ENCODE measurements at regions not wholly inside any gene's neighbourhood (a gene's known extent, or its start where the extent isn't known, plus 50 kb on each side); places are given as distances from the start of the nearest gene placed in this dataset.

DNA sequence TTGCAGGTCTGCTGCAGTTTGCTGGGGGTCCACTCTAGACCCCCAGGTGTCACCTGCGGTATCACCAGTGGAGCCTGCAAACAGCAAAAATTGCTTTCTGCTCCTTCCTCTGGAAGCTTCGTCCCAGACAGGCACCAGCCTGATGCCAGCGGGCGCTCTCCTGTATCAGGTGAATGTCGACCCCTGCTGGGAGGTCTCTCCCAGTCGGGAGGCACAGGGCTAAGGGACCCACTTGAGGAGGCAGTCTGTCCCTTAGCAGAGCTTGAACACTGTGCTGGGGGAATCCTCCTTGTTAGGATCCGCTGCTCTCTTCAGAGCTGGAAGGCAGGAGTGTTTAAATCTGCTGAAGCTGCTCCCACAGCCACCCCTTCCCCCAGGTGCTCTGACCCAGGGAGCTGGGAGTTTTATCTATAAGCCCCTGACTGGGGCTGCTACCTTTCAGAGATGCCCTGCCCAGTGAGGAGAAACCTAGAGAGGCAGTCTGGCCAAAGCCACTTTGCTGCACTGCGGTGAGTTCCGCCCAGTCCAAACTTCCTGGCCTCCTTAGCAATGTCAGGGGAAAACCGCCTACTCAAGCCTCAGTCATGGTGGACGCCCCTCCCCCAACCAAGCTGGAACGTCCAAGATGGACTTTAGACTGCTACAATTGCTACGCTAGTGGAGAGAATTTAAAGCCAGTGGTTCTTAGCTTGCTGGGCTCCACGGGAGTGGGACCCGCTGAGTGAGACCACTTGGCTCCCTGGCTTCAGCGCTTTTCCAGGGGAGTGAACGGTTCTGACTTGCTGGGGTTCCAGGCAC is 652.5 kb downstream of the KCNJ3 start:
- H3K27me3 Mint-ChIP-seq, result no peaks in the 10 kb centered on the region
- H3K27ac Mint-ChIP-seq, result no peak overlapping the region
- no peaks in the 10 kb centered on the region for H3K36me3 Mint-ChIP-seq (ENCODE audit: low read depth)
- H3K9me3 Mint-ChIP-seq, result peaks cover 2% of the 10 kb centered on the region
- no peaks in the 10 kb centered on the region for H3K4me1 Mint-ChIP-seq (ENCODE audit: low read depth)
- no peak overlapping the region for H3K4me3 Mint-ChIP-seq
- DNase-seq, result no peak

DNA sequence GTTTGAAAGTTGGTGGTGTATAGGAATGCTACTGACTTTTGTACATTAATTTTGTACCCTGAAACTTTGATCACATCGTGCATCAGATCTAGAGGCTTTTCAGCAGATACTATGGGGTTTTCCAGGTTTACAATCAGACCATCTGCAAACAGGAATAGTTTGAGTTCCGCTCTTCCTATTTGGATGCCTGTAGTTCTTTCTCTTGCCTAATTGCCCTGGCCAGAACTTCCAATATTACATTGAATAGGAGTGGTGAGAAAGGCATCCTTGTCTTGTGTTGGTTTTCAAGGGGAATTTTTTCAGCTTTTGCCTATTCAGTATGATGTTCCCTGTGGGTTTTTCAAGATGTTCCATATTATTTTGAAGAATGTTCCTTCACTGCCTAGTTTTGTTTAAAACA is 633.5 kb downstream of the KCNJ3 start:
- H3K27me3 Mint-ChIP-seq, result no peaks in the 10 kb centered on the region
- no peak for DNase-seq

DNA sequence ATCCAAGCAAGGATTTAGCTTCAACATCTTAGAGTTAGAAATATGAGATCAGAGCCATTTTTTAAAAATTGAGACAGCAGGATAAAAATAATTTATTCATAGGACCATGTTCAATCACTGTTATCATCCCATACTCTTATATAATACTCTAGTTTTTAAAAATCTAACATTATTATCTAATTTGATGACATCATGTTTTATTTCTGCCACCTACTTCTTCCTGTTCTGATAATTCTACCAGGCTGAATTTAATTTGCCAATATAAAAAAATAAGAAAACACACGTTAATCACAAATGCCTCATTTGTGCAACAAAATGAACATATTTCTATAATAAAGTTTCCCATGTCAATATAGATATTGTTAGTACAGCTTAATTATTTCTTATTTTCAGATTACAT is 621.7 kb downstream of the KCNJ3 start:
- H3K4me3 Mint-ChIP-seq, result no peak overlapping the region
- no peak for DNase-seq
- H3K27ac Mint-ChIP-seq, result no peak overlapping the region
- H3K9me3 Mint-ChIP-seq, result no peaks in the 10 kb centered on the region
- H3K36me3 Mint-ChIP-seq (ENCODE audit: low read depth), result no peaks in the 10 kb centered on the region
- H3K4me1 Mint-ChIP-seq (ENCODE audit: low read depth), result no peaks in the 10 kb centered on the region
- H3K27me3 Mint-ChIP-seq, result no peaks in the 10 kb centered on the region

More for the DNA sequence above, 633.5 kb downstream of the KCNJ3 start:
- Mint-ChIP-seq H3K9me3 (no peaks in the 10 kb centered on the region), H3K4me3 (no peak overlapping the region), H3K4me1 (ENCODE audit: low read depth) (no peaks in the 10 kb centered on the region), H3K36me3 (ENCODE audit: low read depth) (no peaks in the 10 kb centered on the region), H3K27ac (no peak overlapping the region)

GRCh38 chr2:155318710-155319109 is 620.2 kb downstream of the KCNJ3 start:
- H3K36me3 Mint-ChIP-seq (ENCODE audit: low read depth), result no peaks in the 10 kb centered on the region
- no peaks in the 10 kb centered on the region for H3K9me3 Mint-ChIP-seq
- no peak overlapping the region for H3K27ac Mint-ChIP-seq

GRCh38 chr2:155315768-155316167 is 617.3 kb downstream of the KCNJ3 start:
- H3K4me1 Mint-ChIP-seq (ENCODE audit: low read depth), result no peaks in the 10 kb centered on the region
- H3K9me3 Mint-ChIP-seq, result no peaks in the 10 kb centered on the region
- H3K27me3 Mint-ChIP-seq, result no peaks in the 10 kb centered on the region
- DNase-seq, result no peak
- H3K4me3 Mint-ChIP-seq, result no peak overlapping the region
- H3K36me3 Mint-ChIP-seq (ENCODE audit: low read depth), result no peaks in the 10 kb centered on the region
- H3K27ac Mint-ChIP-seq, result no peak overlapping the region

More at GRCh38 chr2:155318710-155319109, 620.2 kb downstream of the KCNJ3 start:
- Mint-ChIP-seq H3K4me1 (ENCODE audit: low read depth) (no peaks in the 10 kb centered on the region), H3K4me3 (no peak overlapping the region), H3K27me3 (no peaks in the 10 kb centered on the region)
- DNase-seq, result no peak

- H3K4me1 Mint-ChIP-seq (ENCODE audit: low read depth), result no peaks in the 10 kb centered on the region
- no peak overlapping the region for H3K4me3 Mint-ChIP-seq
- no peak overlapping the region for H3K27ac Mint-ChIP-seq
- H3K27me3 Mint-ChIP-seq, result no peaks in the 10 kb centered on the region
- no peaks in the 10 kb centered on the region for H3K9me3 Mint-ChIP-seq
- H3K36me3 Mint-ChIP-seq (ENCODE audit: low read depth), result no peaks in the 10 kb centered on the region
- no peak for DNase-seq
Measured at GRCh38 chr2:155310589-155310988, 612.1 kb downstream of the KCNJ3 start.

- H3K4me3 Mint-ChIP-seq, result no peak overlapping the region
- no peaks in the 10 kb centered on the region for H3K9me3 Mint-ChIP-seq
- H3K27ac Mint-ChIP-seq, result no peak overlapping the region
- H3K36me3 Mint-ChIP-seq (ENCODE audit: low read depth), result no peaks in the 10 kb centered on the region
- DNase-seq, result no peak
- H3K4me1 Mint-ChIP-seq (ENCODE audit: low read depth), result no peaks in the 10 kb centered on the region
- H3K27me3 Mint-ChIP-seq, result no peaks in the 10 kb centered on the region
Measured at GRCh38 chr2:155309483-155309882, 611.0 kb downstream of the KCNJ3 start.

DNA sequence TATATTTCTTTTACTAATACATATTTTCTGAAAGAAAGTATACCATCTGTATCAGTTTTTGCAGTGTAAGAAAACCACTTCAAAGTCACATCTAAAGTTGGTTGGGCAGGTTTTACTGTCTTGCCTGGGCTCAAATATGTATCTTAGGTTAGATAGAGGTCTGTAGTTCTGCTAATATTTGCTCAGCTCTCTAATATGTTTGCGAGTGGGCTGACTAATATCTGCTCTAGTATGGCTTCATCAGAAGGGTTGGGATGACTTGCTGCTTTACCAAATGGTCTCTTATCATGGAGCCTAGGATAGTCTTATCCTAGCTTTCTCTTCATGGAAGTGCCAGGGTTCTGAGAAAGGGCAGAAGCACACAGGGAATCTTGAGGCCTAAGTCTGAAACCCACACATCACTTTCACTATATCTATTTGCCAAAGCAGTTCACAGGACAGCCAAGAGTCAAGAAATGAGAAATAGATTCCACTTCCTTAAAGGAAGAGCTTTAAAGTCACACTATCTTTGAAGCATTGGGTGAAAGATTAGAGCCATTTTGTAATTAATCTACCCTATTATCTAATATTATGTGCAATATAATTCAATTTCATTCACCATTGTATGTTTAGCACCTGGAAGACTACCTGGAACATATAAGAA is 610.0 kb downstream of the KCNJ3 start:
- H3K36me3 Mint-ChIP-seq (ENCODE audit: low read depth), result no peaks in the 10 kb centered on the region
- H3K4me3 Mint-ChIP-seq, result no peak overlapping the region
- H3K27ac Mint-ChIP-seq, result no peak overlapping the region
- no peaks in the 10 kb centered on the region for H3K27me3 Mint-ChIP-seq
- DNase-seq, result no peak
- H3K9me3 Mint-ChIP-seq, result no peaks in the 10 kb centered on the region
- H3K4me1 Mint-ChIP-seq (ENCODE audit: low read depth), result no peaks in the 10 kb centered on the region

DNA sequence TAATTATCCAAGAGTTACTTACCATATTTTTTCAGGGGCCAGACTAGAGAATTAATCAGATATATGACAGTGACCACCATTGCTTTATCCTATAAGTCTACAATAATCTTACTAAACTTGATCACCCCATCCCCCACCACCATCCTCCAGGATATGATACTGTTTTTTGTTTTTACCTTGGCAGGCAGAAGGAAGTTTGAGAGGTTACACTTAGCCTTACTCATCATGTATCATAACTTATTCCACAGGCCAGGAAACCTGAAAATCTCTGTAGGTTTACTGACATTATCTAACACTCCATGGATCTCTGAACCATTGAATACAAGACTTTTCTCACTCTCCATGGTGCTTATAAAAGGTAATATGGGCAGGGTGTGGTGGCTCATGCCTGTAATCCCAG is 602.7 kb downstream of the KCNJ3 start:
- DNase-seq, result no peak
- no peaks in the 10 kb centered on the region for H3K9me3 Mint-ChIP-seq
- H3K27me3 Mint-ChIP-seq, result no peaks in the 10 kb centered on the region
- no peak overlapping the region for H3K27ac Mint-ChIP-seq
- no peak overlapping the region for H3K4me3 Mint-ChIP-seq
- H3K4me1 Mint-ChIP-seq (ENCODE audit: low read depth), result no peaks in the 10 kb centered on the region
- H3K36me3 Mint-ChIP-seq (ENCODE audit: low read depth), result no peaks in the 10 kb centered on the region

GRCh38 chr2:155298001-155298400 is 599.5 kb downstream of the KCNJ3 start:
- Mint-ChIP-seq H3K27me3 (no peaks in the 10 kb centered on the region), H3K27ac (no peak overlapping the region), H3K9me3 (no peaks in the 10 kb centered on the region), H3K36me3 (ENCODE audit: low read depth) (no peaks in the 10 kb centered on the region), H3K4me3 (no peak overlapping the region), H3K4me1 (ENCODE audit: low read depth) (no peaks in the 10 kb centered on the region)
- DNase-seq, result no peak

GRCh38 chr2:155294358-155294757 is 595.9 kb downstream of the KCNJ3 start:
- Mint-ChIP-seq H3K27me3 (no peaks in the 10 kb centered on the region), H3K4me3 (no peak overlapping the region), H3K36me3 (ENCODE audit: low read depth) (no peaks in the 10 kb centered on the region), H3K27ac (no peak overlapping the region), H3K9me3 (no peaks in the 10 kb centered on the region), H3K4me1 (ENCODE audit: low read depth) (no peaks in the 10 kb centered on the region)
- DNase-seq, result no peak

GRCh38 chr2:155281907-155282306 is 583.4 kb downstream of the KCNJ3 start:
- Mint-ChIP-seq H3K27me3 (no peaks in the 10 kb centered on the region), H3K27ac (no peak overlapping the region), H3K4me3 (no peak overlapping the region), H3K9me3 (no peaks in the 10 kb centered on the region), H3K36me3 (ENCODE audit: low read depth) (no peaks in the 10 kb centered on the region), H3K4me1 (ENCODE audit: low read depth) (no peaks in the 10 kb centered on the region)
- no peak for DNase-seq

DNA sequence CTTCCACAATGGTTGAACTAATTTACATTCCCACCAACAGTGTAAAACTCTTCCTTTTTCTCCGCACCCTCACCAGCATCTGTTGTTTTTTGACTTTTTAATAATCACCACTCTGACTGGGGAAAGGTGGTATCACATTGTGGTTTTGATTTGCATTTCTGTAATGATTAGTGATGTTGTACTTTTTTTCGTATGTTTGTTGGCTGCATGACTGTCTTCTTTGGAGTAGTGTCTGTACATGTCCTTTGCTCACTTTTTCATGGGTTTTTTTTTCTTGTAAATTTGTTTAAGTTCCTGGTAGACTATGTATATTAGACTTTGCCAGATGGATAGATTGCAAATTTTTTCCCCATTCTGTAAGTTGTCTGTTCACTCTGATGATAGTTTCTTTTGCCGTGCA is 574.8 kb downstream of the KCNJ3 start:
- no peaks in the 10 kb centered on the region for H3K4me1 Mint-ChIP-seq (ENCODE audit: low read depth)
- H3K36me3 Mint-ChIP-seq (ENCODE audit: low read depth), result no peaks in the 10 kb centered on the region
- no peaks in the 10 kb centered on the region for H3K27me3 Mint-ChIP-seq
- no peak overlapping the region for H3K4me3 Mint-ChIP-seq
- H3K27ac Mint-ChIP-seq, result no peak overlapping the region
- no peaks in the 10 kb centered on the region for H3K9me3 Mint-ChIP-seq
- no peak for DNase-seq

DNA sequence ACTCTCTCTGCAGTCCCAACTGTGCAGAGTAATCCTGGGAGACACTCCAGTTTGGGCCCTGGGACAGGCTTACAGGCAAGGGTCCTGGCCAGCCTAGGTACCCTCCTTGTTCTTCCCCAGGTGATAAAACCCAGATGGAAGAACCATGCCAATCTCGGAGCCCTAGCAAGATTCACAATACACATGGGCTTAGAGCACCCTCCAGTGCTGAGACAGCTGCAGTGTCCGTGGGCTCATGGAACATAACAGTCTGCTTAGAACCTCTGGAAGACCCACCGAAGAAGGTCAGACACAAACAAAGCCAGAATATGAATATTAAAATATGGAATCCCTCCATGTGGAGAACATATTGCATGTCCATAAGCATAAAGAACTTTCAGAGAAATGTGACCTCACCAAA is 568.1 kb downstream of the KCNJ3 start:
- H3K4me3 Mint-ChIP-seq, result no peak overlapping the region
- H3K27me3 Mint-ChIP-seq, result no peaks in the 10 kb centered on the region
- H3K9me3 Mint-ChIP-seq, result no peaks in the 10 kb centered on the region
- no peak overlapping the region for H3K27ac Mint-ChIP-seq
- no peaks in the 10 kb centered on the region for H3K4me1 Mint-ChIP-seq (ENCODE audit: low read depth)
- no peaks in the 10 kb centered on the region for H3K36me3 Mint-ChIP-seq (ENCODE audit: low read depth)
- DNase-seq, result no peak

- no peaks in the 10 kb centered on the region for H3K9me3 Mint-ChIP-seq
- DNase-seq, result no peak
- H3K27ac Mint-ChIP-seq, result no peak overlapping the region
- no peaks in the 10 kb centered on the region for H3K36me3 Mint-ChIP-seq (ENCODE audit: low read depth)
- H3K4me3 Mint-ChIP-seq, result no peak overlapping the region
- H3K27me3 Mint-ChIP-seq, result no peaks in the 10 kb centered on the region
- H3K4me1 Mint-ChIP-seq (ENCODE audit: low read depth), result no peaks in the 10 kb centered on the region
Measured at GRCh38 chr2:155266109-155266508, 567.6 kb downstream of the KCNJ3 start.

All from activated T-cell treated with anti-CD3 and anti-CD28 coated beads, Interleukin-2, amount 50 U/mL, for 24 hours (primary cell).